CD14-positive monocyte (primary cell): ENCODE measurements at regions not wholly inside any gene's neighbourhood (a gene's known extent, or its start where the extent isn't known, plus 50 kb on each side); places are given as distances from the start of the nearest gene placed in this dataset.

Source experiments
- DNase-seq, 3 donors: peaks; one replicate each; pipeline ENCODE4 v3.0.0-alpha.2; 2011 to 2022
- H2AFZ ChIP-seq: 2 replicates; pipeline ENCODE4 v1.6.0; 2012; ENCODE audit warnings: mild to moderate bottlenecking, low read depth, low read length, inconsistent platforms; ENCODE audit not compliant: insufficient read depth, poor library complexity, severe bottlenecking
- H3K27ac ChIP-seq, 2 donors: 1 replicate in 1 of 2; 2 replicates in 1 of 2; pipeline ENCODE4 v1.5.1; 2012 to 2013; ENCODE audit warnings: low read length in 2 of 2, control low read depth in 1 of 2, inconsistent platforms in 1 of 2, low read depth in 1 of 2, mild to moderate bottlenecking in 1 of 2
- H3K27me3 ChIP-seq, 2 donors: one replicate each; pipeline versions ENCODE4 v1.6.0 to v1.6.1; 2011 to 2013; ENCODE audit warnings: low read length in 2 of 2; ENCODE audit not compliant: control insufficient read depth in 2 of 2, insufficient read depth in 2 of 2
- H3K36me3 ChIP-seq, 2 donors: replicated peaks in 1 of 2; 1 replicate in 1 of 2; 2 replicates in 1 of 2; pipeline versions ENCODE4 v1.5.1 to v1.6.1; 2012 to 2013; ENCODE audit warnings: low read length in 2 of 2, control low read depth in 1 of 2, inconsistent platforms in 1 of 2, mild to moderate bottlenecking in 1 of 2; ENCODE audit not compliant: insufficient read depth in 2 of 2, control insufficient read depth in 1 of 2
- H3K4me1 ChIP-seq, 2 donors: 1 replicate in 1 of 2; 2 replicates in 1 of 2; pipeline versions ENCODE4 v1.5.1 to v1.6.1; 2012 to 2013; ENCODE audit warnings: low read length in 2 of 2, control low read depth in 1 of 2, inconsistent platforms in 1 of 2, mild to moderate bottlenecking in 1 of 2, moderate library complexity in 1 of 2; ENCODE audit not compliant: insufficient read depth in 2 of 2, control insufficient read depth in 1 of 2
- H3K4me2 ChIP-seq: replicated peaks from 2 replicates; pipeline ENCODE3; 2012; ENCODE audit warnings: low read length, moderate library complexity, mild to moderate bottlenecking; ENCODE audit not compliant: poor library complexity, severe bottlenecking; ENCODE audit errors: extremely low read depth
- H3K4me3 ChIP-seq, 3 experiments: fragments of 200-600 bp in 1 of 3; sonication (generic) in 1 of 3; replicated peaks in 1 of 3; 1 replicate in 2 of 3; 2 replicates in 1 of 3; pipeline ENCODE4 v1.5.1; 2011 to 2013; ENCODE audit warnings: low read length in 3 of 3, mild to moderate bottlenecking in 3 of 3, control low read depth in 2 of 3, low read depth in 2 of 3, inconsistent platforms in 1 of 3, moderate library complexity in 1 of 3
- H3K79me2 ChIP-seq: 2 replicates; pipeline ENCODE4 v1.6.0; 2012; ENCODE audit warnings: mild to moderate bottlenecking, control low read depth, inconsistent platforms, low read length, moderate library complexity; ENCODE audit not compliant: insufficient read depth
- H3K9ac ChIP-seq: 2 replicates; pipeline ENCODE4 v1.6.0; 2017; ENCODE audit warnings: low read length, mild to moderate bottlenecking; ENCODE audit not compliant: insufficient read depth, poor library complexity, severe bottlenecking
- H3K9me3 ChIP-seq, 2 donors: replicated peaks in 1 of 2; 1 replicate in 1 of 2; 2 replicates in 1 of 2; pipeline versions ENCODE4 v1.5.1 to v1.6.1; 2012 to 2013; ENCODE audit warnings: low read length in 2 of 2, control low read depth in 1 of 2; ENCODE audit not compliant: control insufficient read depth in 1 of 2, insufficient read depth in 1 of 2
- H4K20me1 ChIP-seq: 2 replicates; pipeline ENCODE4 v1.6.0; 2012; ENCODE audit warnings: mild to moderate bottlenecking, low read length, control low read depth, moderate library complexity; ENCODE audit not compliant: insufficient read depth
- H3K27ac Mint-ChIP-seq, 7 donors: one replicate each; pipeline ENCODE4 v1.8.0; 2020; ENCODE audit warnings: mild to moderate bottlenecking in 7 of 7, mixed read lengths in 7 of 7, moderate library complexity in 6 of 7, inconsistent platforms in 2 of 7
- H3K27me3 Mint-ChIP-seq, 3 donors: one replicate each; pipeline ENCODE4 v1.8.0; 2021 to 2022; ENCODE audit warnings: low read depth in 3 of 3, mild to moderate bottlenecking in 3 of 3, mixed read lengths in 3 of 3, moderate library complexity in 3 of 3, inconsistent platforms in 1 of 3
- H3K36me3 Mint-ChIP-seq, 2 donors: one replicate each; pipeline ENCODE4 v1.8.0; 2020; ENCODE audit warnings: mixed read lengths in 2 of 2, inconsistent platforms in 1 of 2, mild to moderate bottlenecking in 1 of 2
- H3K4me1 Mint-ChIP-seq: one replicate; pipeline ENCODE4 v1.8.0; 2020; ENCODE audit warnings: mild to moderate bottlenecking, mixed read lengths
- H3K4me3 Mint-ChIP-seq, 2 donors: one replicate each; pipeline ENCODE4 v1.8.0; 2020; ENCODE audit warnings: mild to moderate bottlenecking in 2 of 2, mixed read lengths in 2 of 2, moderate library complexity in 1 of 2
- H3K9me3 Mint-ChIP-seq, 7 donors: one replicate each; pipeline ENCODE4 v1.8.0; 2020 to 2022; ENCODE audit warnings: mixed read lengths in 7 of 7, mild to moderate bottlenecking in 6 of 7, moderate library complexity in 6 of 7, inconsistent platforms in 2 of 7
- WGBS: methylation state at CpG from one replicate; pipeline ENCODE4 v1.1.5; 2013; ENCODE audit warnings: missing lambda C conversion rate; ENCODE audit not compliant: insufficient coverage; 5-methylcytosine and 5-hydroxymethylcytosine counted together
- intact Hi-C, 2 donors: fragments of 100-400 bp; cut with micrococcal nuclease; formaldehyde crosslinking; loops; one replicate each; pipeline versions ENCODE4 v1.15.0 to v1.15.1; 2023
- TF ChIP-seq, protein P1 (sequence below): fragments of 200-600 bp; IDR thresholded peaks from one replicate; pipeline ENCODE4 v1.8.0; 2022; ENCODE audit warnings: antibody characterized with exemption, mild to moderate bottlenecking

DNA sequence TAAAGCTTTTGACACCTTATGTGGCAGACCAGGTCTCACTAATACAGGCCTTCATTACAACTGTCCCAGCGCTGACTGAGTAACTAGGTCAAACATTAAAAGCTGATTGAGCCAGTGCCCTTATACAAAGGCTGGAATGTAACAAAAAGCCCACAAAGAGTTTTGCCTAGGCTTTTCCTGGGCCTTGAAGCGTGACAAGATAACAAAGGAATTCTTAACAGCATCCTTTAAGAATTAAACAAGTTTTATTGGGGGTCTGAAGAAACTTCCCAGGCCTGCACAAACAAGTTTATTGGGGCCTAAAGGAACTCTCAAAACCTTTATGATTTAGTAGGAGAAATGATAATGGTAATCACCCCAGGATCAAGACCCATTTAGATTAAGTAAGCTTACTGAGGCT is 267.6 kb upstream of the FAM83B start:
- Mint-ChIP-seq H3K27ac (no peak overlapping the region), H3K4me1 (no peaks in the 10 kb centered on the region), H3K9me3 (peaks cover 0 to 14% (median 7%) of the 10 kb centered on the region in 7 donors), H3K27me3 (no peaks in the 10 kb centered on the region), H3K36me3 (no peaks in the 10 kb centered on the region), H3K4me3 (no peak overlapping the region)
- no peaks in the 10 kb centered on the region for H3K27me3 ChIP-seq
- no CpG with 5 or more reads among the region's 2 CpGs for WGBS
- no peak overlapping the region for H3K9ac ChIP-seq
- no peak overlapping the region for H3K27ac ChIP-seq
- no peaks in the 10 kb centered on the region for H3K79me2 ChIP-seq
- no peak overlapping the region for H3K4me2 ChIP-seq
- no peak for DNase-seq
- H2AFZ ChIP-seq: no peak overlapping the region
- H3K4me3 ChIP-seq: no peak overlapping the region
- no peaks in the 10 kb centered on the region for H4K20me1 ChIP-seq
- intact Hi-C loops: no loop called here
- H3K36me3 ChIP-seq: no peaks in the 10 kb centered on the region
- TF ChIP-seq, protein P1, sequence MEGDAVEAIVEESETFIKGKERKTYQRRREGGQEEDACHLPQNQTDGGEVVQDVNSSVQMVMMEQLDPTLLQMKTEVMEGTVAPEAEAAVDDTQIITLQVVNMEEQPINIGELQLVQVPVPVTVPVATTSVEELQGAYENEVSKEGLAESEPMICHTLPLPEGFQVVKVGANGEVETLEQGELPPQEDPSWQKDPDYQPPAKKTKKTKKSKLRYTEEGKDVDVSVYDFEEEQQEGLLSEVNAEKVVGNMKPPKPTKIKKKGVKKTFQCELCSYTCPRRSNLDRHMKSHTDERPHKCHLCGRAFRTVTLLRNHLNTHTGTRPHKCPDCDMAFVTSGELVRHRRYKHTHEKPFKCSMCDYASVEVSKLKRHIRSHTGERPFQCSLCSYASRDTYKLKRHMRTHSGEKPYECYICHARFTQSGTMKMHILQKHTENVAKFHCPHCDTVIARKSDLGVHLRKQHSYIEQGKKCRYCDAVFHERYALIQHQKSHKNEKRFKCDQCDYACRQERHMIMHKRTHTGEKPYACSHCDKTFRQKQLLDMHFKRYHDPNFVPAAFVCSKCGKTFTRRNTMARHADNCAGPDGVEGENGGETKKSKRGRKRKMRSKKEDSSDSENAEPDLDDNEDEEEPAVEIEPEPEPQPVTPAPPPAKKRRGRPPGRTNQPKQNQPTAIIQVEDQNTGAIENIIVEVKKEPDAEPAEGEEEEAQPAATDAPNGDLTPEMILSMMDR: no peak
- H3K9me3 ChIP-seq: peaks cover 4 to 10% of the 10 kb centered on the region in 2 donors
- H3K4me1 ChIP-seq: no peaks in the 10 kb centered on the region

DNA sequence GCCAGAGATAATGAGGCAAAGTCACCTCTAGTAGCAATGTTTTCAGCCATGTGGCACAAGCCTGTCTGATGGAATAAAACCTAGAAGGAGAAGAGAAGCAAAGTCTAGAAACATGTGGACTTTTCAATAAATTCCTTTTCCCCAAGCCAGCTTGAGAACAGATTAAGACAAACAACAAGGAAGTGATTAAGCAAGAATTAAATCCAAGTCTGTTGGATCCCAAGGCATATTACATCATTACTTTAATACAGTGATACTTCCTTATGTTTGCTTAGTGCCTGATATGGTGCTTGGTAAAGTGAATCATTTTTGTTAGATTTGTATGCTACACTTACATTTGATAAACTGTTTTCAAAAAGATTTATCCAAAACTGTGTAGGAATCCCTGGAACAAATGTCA is 260.3 kb upstream of the FAM83B start:
- Histone ChIP-seq H3K9me3 (no peaks in the 10 kb centered on the region), H3K27ac (no peak overlapping the region), H2AFZ (no peak overlapping the region), H3K9ac (no peak overlapping the region), H3K27me3 (no peaks in the 10 kb centered on the region), H3K4me1 (no peaks in the 10 kb centered on the region), H3K79me2 (no peaks in the 10 kb centered on the region), H3K36me3 (no peaks in the 10 kb centered on the region), H3K4me3 (no peak overlapping the region), H3K4me2 (no peak overlapping the region), H4K20me1 (no peaks in the 10 kb centered on the region)
- H3K36me3 Mint-ChIP-seq: no peaks in the 10 kb centered on the region
- no peak overlapping the region for H3K4me3 Mint-ChIP-seq
- DNase-seq: no peak
- no peaks in the 10 kb centered on the region for H3K4me1 Mint-ChIP-seq
- intact Hi-C loops: no loop called here
- peaks cover 0 to 5% (median 2%) of the 10 kb centered on the region in 7 donors for H3K9me3 Mint-ChIP-seq
- no peaks in the 10 kb centered on the region for H3K27me3 Mint-ChIP-seq
- no peak overlapping the region for H3K27ac Mint-ChIP-seq
- TF ChIP-seq, protein P1: no peak
